GM18502 (cell line): ENCODE measurements at regions not wholly inside any gene's neighbourhood (a gene's known extent, or its start where the extent isn't known, plus 50 kb on each side); places are given as distances from the start of the nearest gene placed in this dataset.
"Not testable (repeated sequence)": the region's sequence is repeated elsewhere in the genome, so short reads cannot be mapped to it uniquely, and the experiment has no call there.

Source experiments
- ATAC-seq: cut with Tn5 transposase; IDR thresholded peaks from one replicate; pipeline ENCODE4 v1.9.1; 2021; ENCODE audit warnings: mild to moderate bottlenecking; ENCODE audit not compliant: unreplicated experiment, poor library complexity

- no peak for ATAC-seq
Observed at GRCh38 chr6:1231941-1232340, 80.0 kb upstream of the FOXQ1 start.

- ATAC-seq = no peak
Observed at GRCh38 chr6:1230689-1231605, 81.0 kb upstream of the FOXQ1 start.

- ATAC-seq = no peak
Observed at GRCh38 chr6:1230281-1230680, 81.6 kb upstream of the FOXQ1 start.

GRCh38 chr6:1229808-1230207 is 82.1 kb upstream of the FOXQ1 start:
- no peak for ATAC-seq

- no peak for ATAC-seq
Observed at GRCh38 chr6:1229301-1229700, 82.6 kb upstream of the FOXQ1 start.

- ATAC-seq = no peak
Observed at GRCh38 chr6:1228754-1229191, 83.1 kb upstream of the FOXQ1 start.

GRCh38 chr6:1227935-1228753 is 83.8 kb upstream of the FOXQ1 start:
- ATAC-seq = no peak

GRCh38 chr6:1227600-1227934 is 84.3 kb upstream of the FOXQ1 start:
- ATAC-seq = no peak

GRCh38 chr6:1226277-1227099 is 85.4 kb upstream of the FOXQ1 start:
- no peak for ATAC-seq

GRCh38 chr6:1224514-1224913 is 87.4 kb upstream of the FOXQ1 start:
- no peak for ATAC-seq

GRCh38 chr6:1222728-1223595 is 88.9 kb upstream of the FOXQ1 start:
- no peak for ATAC-seq

- no peak for ATAC-seq
Observed at GRCh38 chr6:1217396-1217795, 94.5 kb upstream of the FOXQ1 start.

GRCh38 chr6:1216488-1216974 is 95.4 kb upstream of the FOXQ1 start:
- ATAC-seq = no peak

- no peak for ATAC-seq
Observed at GRCh38 chr6:1215884-1216487, 95.9 kb upstream of the FOXQ1 start.

GRCh38 chr6:1215023-1215422 is 96.9 kb upstream of the FOXQ1 start:
- no peak for ATAC-seq

GRCh38 chr6:1212919-1213318 is 99.0 kb upstream of the FOXQ1 start:
- ATAC-seq = no peak

GRCh38 chr6:1212138-1212537 is 99.8 kb upstream of the FOXQ1 start:
- ATAC-seq = not testable (repeated sequence)

- not testable (repeated sequence) for ATAC-seq
Observed at GRCh38 chr6:1210631-1211030, 101.3 kb upstream of the FOXQ1 start.

- ATAC-seq = no peak
Observed at GRCh38 chr6:1208876-1209275, 103.0 kb upstream of the FOXQ1 start.
